C4-2B (cell line): ENCODE measurements at regions not wholly inside any gene's neighbourhood (a gene's known extent, or its start where the extent isn't known, plus 50 kb on each side); places are given as distances from the start of the nearest gene placed in this dataset.

Source experiments
- H3K27ac ChIP-seq: fragments of 450-650 bp; 2 replicates; pipeline ENCODE4 v1.5.1; 2017
- CTCF ChIP-seq: fragments of 450-650 bp; conservative IDR thresholded peaks from 2 replicates; pipeline ENCODE4 v1.5.1; 2017; ENCODE audit warnings: mild to moderate bottlenecking
- ZFX ChIP-seq: fragments of 450-650 bp; IDR thresholded peaks from 2 replicates; pipeline ENCODE4 v1.6.1; 2017

- no peak for TF ChIP-seq CTCF
- no peak for TF ChIP-seq ZFX
- H3K27ac ChIP-seq: no peak overlapping the region
Observed at GRCh38 chr4:171390626-171391025, 422.6 kb upstream of the GALNTL6 start.

- H3K27ac ChIP-seq: no peak overlapping the region
- TF ChIP-seq CTCF (no peak), ZFX (no peak)
Observed at GRCh38 chr4:171378323-171378722, 434.9 kb upstream of the GALNTL6 start.

- TF ChIP-seq CTCF: no peak
- no peak for TF ChIP-seq ZFX
- no peak overlapping the region for H3K27ac ChIP-seq
Observed at GRCh38 chr4:171376724-171377123, 436.5 kb upstream of the GALNTL6 start.

- TF ChIP-seq CTCF (no peak), ZFX (no peak)
- H3K27ac ChIP-seq: no peak overlapping the region
Observed at GRCh38 chr4:171353535-171353934, 459.7 kb upstream of the GALNTL6 start.

- no peak for TF ChIP-seq ZFX
- no peak for TF ChIP-seq CTCF
- no peak overlapping the region for H3K27ac ChIP-seq
Observed at GRCh38 chr4:171348090-171348489, 465.1 kb upstream of the GALNTL6 start.

- H3K27ac ChIP-seq: no peak overlapping the region
- no peak for TF ChIP-seq ZFX
- TF ChIP-seq CTCF: no peak
Observed at GRCh38 chr4:171342646-171343045, 470.6 kb upstream of the GALNTL6 start.

GRCh38 chr4:171340258-171340657, 472.9 kb upstream of the GALNTL6 start:
- no peak overlapping the region for H3K27ac ChIP-seq
- TF ChIP-seq ZFX (no peak), CTCF (no peak)
